CD14-positive monocyte (primary cell): ENCODE measurements at regions not wholly inside any gene's neighbourhood (a gene's known extent, or its start where the extent isn't known, plus 50 kb on each side); places are given as distances from the start of the nearest gene placed in this dataset.

Experiments
- DNase-seq, 3 donors: peaks; one replicate each; pipeline ENCODE4 v3.0.0-alpha.2; 2011 to 2022
- H2AFZ ChIP-seq: 2 replicates; pipeline ENCODE4 v1.6.0; 2012; ENCODE audit warnings: mild to moderate bottlenecking, low read depth, low read length, inconsistent platforms; ENCODE audit not compliant: insufficient read depth, poor library complexity, severe bottlenecking
- H3K27ac ChIP-seq, 2 donors: 1 replicate in 1 of 2; 2 replicates in 1 of 2; pipeline ENCODE4 v1.5.1; 2012 to 2013; ENCODE audit warnings: low read length in 2 of 2, control low read depth in 1 of 2, inconsistent platforms in 1 of 2, low read depth in 1 of 2, mild to moderate bottlenecking in 1 of 2
- H3K27me3 ChIP-seq, 2 donors: one replicate each; pipeline versions ENCODE4 v1.6.0 to v1.6.1; 2011 to 2013; ENCODE audit warnings: low read length in 2 of 2; ENCODE audit not compliant: control insufficient read depth in 2 of 2, insufficient read depth in 2 of 2
- H3K36me3 ChIP-seq, 2 donors: replicated peaks in 1 of 2; 1 replicate in 1 of 2; 2 replicates in 1 of 2; pipeline versions ENCODE4 v1.5.1 to v1.6.1; 2012 to 2013; ENCODE audit warnings: low read length in 2 of 2, control low read depth in 1 of 2, inconsistent platforms in 1 of 2, mild to moderate bottlenecking in 1 of 2; ENCODE audit not compliant: insufficient read depth in 2 of 2, control insufficient read depth in 1 of 2
- H3K4me1 ChIP-seq, 2 donors: 1 replicate in 1 of 2; 2 replicates in 1 of 2; pipeline versions ENCODE4 v1.5.1 to v1.6.1; 2012 to 2013; ENCODE audit warnings: low read length in 2 of 2, control low read depth in 1 of 2, inconsistent platforms in 1 of 2, mild to moderate bottlenecking in 1 of 2, moderate library complexity in 1 of 2; ENCODE audit not compliant: insufficient read depth in 2 of 2, control insufficient read depth in 1 of 2
- H3K4me2 ChIP-seq: replicated peaks from 2 replicates; pipeline ENCODE3; 2012; ENCODE audit warnings: low read length, moderate library complexity, mild to moderate bottlenecking; ENCODE audit not compliant: poor library complexity, severe bottlenecking; ENCODE audit errors: extremely low read depth
- H3K4me3 ChIP-seq, 3 experiments: fragments of 200-600 bp in 1 of 3; sonication (generic) in 1 of 3; replicated peaks in 1 of 3; 1 replicate in 2 of 3; 2 replicates in 1 of 3; pipeline ENCODE4 v1.5.1; 2011 to 2013; ENCODE audit warnings: low read length in 3 of 3, mild to moderate bottlenecking in 3 of 3, control low read depth in 2 of 3, low read depth in 2 of 3, inconsistent platforms in 1 of 3, moderate library complexity in 1 of 3
- H3K79me2 ChIP-seq: 2 replicates; pipeline ENCODE4 v1.6.0; 2012; ENCODE audit warnings: mild to moderate bottlenecking, control low read depth, inconsistent platforms, low read length, moderate library complexity; ENCODE audit not compliant: insufficient read depth
- H3K9ac ChIP-seq: 2 replicates; pipeline ENCODE4 v1.6.0; 2017; ENCODE audit warnings: low read length, mild to moderate bottlenecking; ENCODE audit not compliant: insufficient read depth, poor library complexity, severe bottlenecking
- H3K9me3 ChIP-seq, 2 donors: replicated peaks in 1 of 2; 1 replicate in 1 of 2; 2 replicates in 1 of 2; pipeline versions ENCODE4 v1.5.1 to v1.6.1; 2012 to 2013; ENCODE audit warnings: low read length in 2 of 2, control low read depth in 1 of 2; ENCODE audit not compliant: control insufficient read depth in 1 of 2, insufficient read depth in 1 of 2
- H4K20me1 ChIP-seq: 2 replicates; pipeline ENCODE4 v1.6.0; 2012; ENCODE audit warnings: mild to moderate bottlenecking, low read length, control low read depth, moderate library complexity; ENCODE audit not compliant: insufficient read depth
- H3K27ac Mint-ChIP-seq, 7 donors: one replicate each; pipeline ENCODE4 v1.8.0; 2020; ENCODE audit warnings: mild to moderate bottlenecking in 7 of 7, mixed read lengths in 7 of 7, moderate library complexity in 6 of 7, inconsistent platforms in 2 of 7
- H3K27me3 Mint-ChIP-seq, 3 donors: one replicate each; pipeline ENCODE4 v1.8.0; 2021 to 2022; ENCODE audit warnings: low read depth in 3 of 3, mild to moderate bottlenecking in 3 of 3, mixed read lengths in 3 of 3, moderate library complexity in 3 of 3, inconsistent platforms in 1 of 3
- H3K36me3 Mint-ChIP-seq, 2 donors: one replicate each; pipeline ENCODE4 v1.8.0; 2020; ENCODE audit warnings: mixed read lengths in 2 of 2, inconsistent platforms in 1 of 2, mild to moderate bottlenecking in 1 of 2
- H3K4me1 Mint-ChIP-seq: one replicate; pipeline ENCODE4 v1.8.0; 2020; ENCODE audit warnings: mild to moderate bottlenecking, mixed read lengths
- H3K4me3 Mint-ChIP-seq, 2 donors: one replicate each; pipeline ENCODE4 v1.8.0; 2020; ENCODE audit warnings: mild to moderate bottlenecking in 2 of 2, mixed read lengths in 2 of 2, moderate library complexity in 1 of 2
- H3K9me3 Mint-ChIP-seq, 7 donors: one replicate each; pipeline ENCODE4 v1.8.0; 2020 to 2022; ENCODE audit warnings: mixed read lengths in 7 of 7, mild to moderate bottlenecking in 6 of 7, moderate library complexity in 6 of 7, inconsistent platforms in 2 of 7
- CTCF ChIP-seq: fragments of 200-600 bp; IDR thresholded peaks from one replicate; pipeline ENCODE4 v1.8.0; 2022; ENCODE audit warnings: antibody characterized with exemption, mild to moderate bottlenecking
- WGBS: methylation state at CpG from one replicate; pipeline ENCODE4 v1.1.5; 2013; ENCODE audit warnings: missing lambda C conversion rate; ENCODE audit not compliant: insufficient coverage; 5-methylcytosine and 5-hydroxymethylcytosine counted together
- intact Hi-C, 2 donors: fragments of 100-400 bp; cut with micrococcal nuclease; formaldehyde crosslinking; loops; one replicate each; pipeline versions ENCODE4 v1.15.0 to v1.15.1; 2023

GRCh38 chr20:60240415-60240814 is 282.2 kb downstream of the CDH26 start:
- no peak overlapping the region for H3K27ac ChIP-seq
- no peak overlapping the region for H3K27ac Mint-ChIP-seq
- no peak overlapping the region for H2AFZ ChIP-seq
- H3K4me2 ChIP-seq = no peak overlapping the region
- peaks cover 0 to 3% of the 10 kb centered on the region in 2 donors for H3K9me3 ChIP-seq
- H3K4me3 ChIP-seq = no peak overlapping the region
- no peaks in the 10 kb centered on the region for H3K27me3 ChIP-seq
- peaks cover 5 to 10% of the 10 kb centered on the region in 2 donors for H3K36me3 Mint-ChIP-seq
- no peak overlapping the region for H3K9ac ChIP-seq
- H3K79me2 ChIP-seq = no peaks in the 10 kb centered on the region
- H3K36me3 ChIP-seq = peaks cover 0 to 2% of the 10 kb centered on the region in 2 donors
- no peaks in the 10 kb centered on the region for H3K4me1 ChIP-seq
- H3K4me1 Mint-ChIP-seq = no peaks in the 10 kb centered on the region
- H4K20me1 ChIP-seq = no peaks in the 10 kb centered on the region
- peaks cover 0 to 6% (median 3%) of the 10 kb centered on the region in 7 donors for H3K9me3 Mint-ChIP-seq
- TF ChIP-seq CTCF = no peak
- DNase-seq = no peak
- H3K4me3 Mint-ChIP-seq = no peak overlapping the region
- WGBS = 100% methylated on average over 5 of the region's 7 CpGs
- intact Hi-C loops = no loop called here
- peaks cover 2 to 6% (median 2%) of the 10 kb centered on the region in 3 donors for H3K27me3 Mint-ChIP-seq

- Histone ChIP-seq H2AFZ (no peak overlapping the region), H3K4me3 (no peak overlapping the region), H3K4me1 (no peaks in the 10 kb centered on the region), H3K27ac (no peak overlapping the region), H4K20me1 (no peaks in the 10 kb centered on the region), H3K9ac (no peak overlapping the region), H3K79me2 (no peaks in the 10 kb centered on the region), H3K36me3 (peaks cover 0 to 2% of the 10 kb centered on the region in 2 donors), H3K4me2 (no peak overlapping the region), H3K9me3 (peaks cover 0 to 3% of the 10 kb centered on the region in 2 donors), H3K27me3 (no peaks in the 10 kb centered on the region)
- Mint-ChIP-seq H3K27me3 (peaks cover under 1 to 6% (median 2%) of the 10 kb centered on the region in 3 donors), H3K36me3 (peaks cover 5 to 10% of the 10 kb centered on the region in 2 donors), H3K27ac (no peak overlapping the region), H3K4me1 (no peaks in the 10 kb centered on the region), H3K9me3 (peaks cover 0 to 6% (median 3%) of the 10 kb centered on the region in 7 donors), H3K4me3 (no peak overlapping the region)
- DNase-seq = no peak
- intact Hi-C loops = no loop called here
- 77% methylated on average over 6 of the region's 8 CpGs for WGBS
- no peak for TF ChIP-seq CTCF
Observed at GRCh38 chr20:60240986-60241385, 282.8 kb downstream of the CDH26 start.
